ENCODE measurements at regions not wholly inside any gene's neighbourhood (a gene's known extent, or its start where the extent isn't known, plus 50 kb on each side); places are given as distances from the start of the nearest gene placed in this dataset.

DNA sequence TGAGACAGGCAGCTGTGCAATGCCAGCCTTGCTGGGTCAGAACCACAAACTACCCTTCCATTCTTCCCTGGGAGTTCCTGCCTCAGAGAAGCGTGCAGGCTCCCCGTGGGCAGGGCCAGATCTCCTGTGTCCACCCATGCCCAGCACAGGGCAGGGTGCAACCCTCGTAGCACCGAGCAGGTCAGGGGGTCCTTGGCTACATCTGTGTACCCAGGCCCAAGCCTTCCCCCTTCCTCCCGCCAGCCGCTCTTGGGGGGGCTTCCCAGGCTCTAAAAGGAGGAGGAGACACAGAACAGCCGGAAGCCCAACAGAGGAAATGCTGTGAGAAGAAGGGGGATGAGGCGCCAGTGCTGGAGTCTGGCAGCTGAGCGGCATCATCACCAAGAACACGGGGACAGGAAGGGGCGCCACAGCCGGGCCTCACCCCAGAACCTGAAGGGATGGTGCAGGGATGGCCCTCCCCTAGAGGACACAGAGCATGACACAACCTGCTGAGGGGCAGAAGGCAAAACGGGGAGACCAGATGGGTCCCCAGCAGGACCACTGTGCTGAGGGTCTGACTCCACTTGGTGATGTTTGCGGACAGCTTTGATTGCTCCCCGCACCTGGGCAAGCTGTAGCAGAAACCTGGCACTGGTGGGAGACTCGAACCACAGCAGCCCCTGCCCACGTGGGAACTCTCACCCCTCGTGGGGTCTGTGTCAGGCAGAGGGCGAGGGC, 233.2 kb downstream of the NPHP4 start:
- TF ChIP-seq, protein P1, sequence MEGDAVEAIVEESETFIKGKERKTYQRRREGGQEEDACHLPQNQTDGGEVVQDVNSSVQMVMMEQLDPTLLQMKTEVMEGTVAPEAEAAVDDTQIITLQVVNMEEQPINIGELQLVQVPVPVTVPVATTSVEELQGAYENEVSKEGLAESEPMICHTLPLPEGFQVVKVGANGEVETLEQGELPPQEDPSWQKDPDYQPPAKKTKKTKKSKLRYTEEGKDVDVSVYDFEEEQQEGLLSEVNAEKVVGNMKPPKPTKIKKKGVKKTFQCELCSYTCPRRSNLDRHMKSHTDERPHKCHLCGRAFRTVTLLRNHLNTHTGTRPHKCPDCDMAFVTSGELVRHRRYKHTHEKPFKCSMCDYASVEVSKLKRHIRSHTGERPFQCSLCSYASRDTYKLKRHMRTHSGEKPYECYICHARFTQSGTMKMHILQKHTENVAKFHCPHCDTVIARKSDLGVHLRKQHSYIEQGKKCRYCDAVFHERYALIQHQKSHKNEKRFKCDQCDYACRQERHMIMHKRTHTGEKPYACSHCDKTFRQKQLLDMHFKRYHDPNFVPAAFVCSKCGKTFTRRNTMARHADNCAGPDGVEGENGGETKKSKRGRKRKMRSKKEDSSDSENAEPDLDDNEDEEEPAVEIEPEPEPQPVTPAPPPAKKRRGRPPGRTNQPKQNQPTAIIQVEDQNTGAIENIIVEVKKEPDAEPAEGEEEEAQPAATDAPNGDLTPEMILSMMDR (IDR thresholded peaks at IDR 0.05; ENCODE audit: low read depth, low read length, poor library complexity, severe bottlenecking), result no peak
- TF ChIP-seq EZH2phosphoT487 (IDR thresholded peaks at IDR 0.05; ENCODE audit: borderline replicate concordance, low read length), result no peak

Data from DOHH2 (cell line).